NCI-H1694 treated with DMSO at 0.1 percent for 48 hours (cell line): ENCODE measurements at regions not wholly inside any gene's neighbourhood (a gene's known extent, or its start where the extent isn't known, plus 50 kb on each side); places are given as distances from the start of the nearest gene placed in this dataset.

ENCODE experiments used
- DNase-seq: peaks from one replicate; lab custom pipeline; 2025; lab: John Stamatoyannopoulos, UW

GRCh38 chr12:97936165-97936564, 473.6 kb downstream of the RMST start:
- no peak for DNase-seq

GRCh38 chr12:97938031-97938430, 475.4 kb downstream of the RMST start:
- DNase-seq: no peak

GRCh38 chr12:97939156-97939555, 476.6 kb downstream of the RMST start:
- no peak for DNase-seq

GRCh38 chr12:97940105-97940504, 477.5 kb downstream of the RMST start:
- DNase-seq: no peak

GRCh38 chr12:97940629-97941028, 478.0 kb downstream of the RMST start:
- DNase-seq: no peak

- no peak for DNase-seq
Measured at GRCh38 chr12:97941686-97942354, 479.2 kb downstream of the RMST start.

GRCh38 chr12:97943359-97943758, 480.8 kb downstream of the RMST start:
- DNase-seq: no peak

- no peak for DNase-seq
Measured at GRCh38 chr12:97944576-97944975, 482.0 kb downstream of the RMST start.

- no peak for DNase-seq
Measured at GRCh38 chr12:97946701-97947100, 484.1 kb downstream of the RMST start.

- no peak for DNase-seq
Measured at GRCh38 chr12:97948591-97948990, 486.0 kb downstream of the RMST start.

GRCh38 chr12:97951239-97951638, 488.6 kb downstream of the RMST start:
- DNase-seq: no peak

- no peak for DNase-seq
Measured at GRCh38 chr12:97951717-97952116, 489.1 kb downstream of the RMST start.

- DNase-seq: no peak
Measured at GRCh38 chr12:97957109-97957508, 494.5 kb downstream of the RMST start.

GRCh38 chr12:97960225-97960624, 497.6 kb downstream of the RMST start:
- no peak for DNase-seq

GRCh38 chr12:97960741-97961608, 498.4 kb downstream of the RMST start:
- peak; percentile 9 for DNase-seq

- DNase-seq: no peak
Measured at GRCh38 chr12:97967831-97968230, 505.2 kb downstream of the RMST start.

GRCh38 chr12:97968641-97969197, 506.1 kb downstream of the RMST start:
- DNase-seq: no peak

GRCh38 chr12:97977870-97978405, 515.3 kb downstream of the RMST start:
- DNase-seq: no peak

- DNase-seq: no peak
Measured at GRCh38 chr12:97982684-97983083, 520.1 kb downstream of the RMST start.

GRCh38 chr12:97983796-97984195, 521.2 kb downstream of the RMST start:
- no peak for DNase-seq

- no peak for DNase-seq
Measured at GRCh38 chr12:97984436-97984835, 521.8 kb downstream of the RMST start.

- DNase-seq: peak; percentile 55
Measured at GRCh38 chr12:97984974-97985580, 522.5 kb downstream of the RMST start.
